ENCODE measurements at regions not wholly inside any gene's neighbourhood (a gene's known extent, or its start where the extent isn't known, plus 50 kb on each side); places are given as distances from the start of the nearest gene placed in this dataset.
"Not testable (repeated sequence)": the region's sequence is repeated elsewhere in the genome, so short reads cannot be mapped to it uniquely, and the experiment has no call there.

- no peak for DNase-seq
Observed at GRCh38 chr16:76818606-76819181, 372.3 kb upstream of the MON1B start.

GRCh38 chr16:76819226-76819916, 371.6 kb upstream of the MON1B start:
- no peak for DNase-seq

- DNase-seq: no peak
Observed at GRCh38 chr16:76824221-76824620, 366.8 kb upstream of the MON1B start.

- DNase-seq: no peak
Observed at GRCh38 chr16:76824791-76825190, 366.2 kb upstream of the MON1B start.

- DNase-seq: no peak
Observed at GRCh38 chr16:76835339-76835738, 355.7 kb upstream of the MON1B start.

GRCh38 chr16:76835779-76836300, 355.1 kb upstream of the MON1B start:
- no peak for DNase-seq

GRCh38 chr16:76837872-76838271, 353.1 kb upstream of the MON1B start:
- DNase-seq: no peak

GRCh38 chr16:76854234-76854633, 336.8 kb upstream of the MON1B start:
- no peak for DNase-seq

GRCh38 chr16:76856112-76856511, 334.9 kb upstream of the MON1B start:
- no peak for DNase-seq

- no peak for DNase-seq
Observed at GRCh38 chr16:76857402-76857801, 333.6 kb upstream of the MON1B start.

GRCh38 chr16:76862901-76863300, 328.1 kb upstream of the MON1B start:
- no peak for DNase-seq

GRCh38 chr16:76866994-76867393, 324.0 kb upstream of the MON1B start:
- no peak for DNase-seq

- no peak for DNase-seq
Observed at GRCh38 chr16:76875898-76876297, 315.1 kb upstream of the MON1B start.

GRCh38 chr16:76879420-76879819, 311.6 kb upstream of the MON1B start:
- no peak for DNase-seq

GRCh38 chr16:76880523-76880922, 310.5 kb upstream of the MON1B start:
- not testable (repeated sequence) for DNase-seq

- no peak for DNase-seq
Observed at GRCh38 chr16:76882105-76882504, 308.9 kb upstream of the MON1B start.

GRCh38 chr16:76883076-76883475, 307.9 kb upstream of the MON1B start:
- no peak for DNase-seq

GRCh38 chr16:76885776-76886537, 305.0 kb upstream of the MON1B start:
- peak; percentile 16 for DNase-seq

- no peak for DNase-seq
Observed at GRCh38 chr16:76897816-76898215, 293.2 kb upstream of the MON1B start.

- no peak for DNase-seq
Observed at GRCh38 chr16:76899767-76900166, 291.2 kb upstream of the MON1B start.

GRCh38 chr16:76900285-76901263, 290.4 kb upstream of the MON1B start:
- peak; percentile 4 for DNase-seq

GRCh38 chr16:76906552-76906951, 284.4 kb upstream of the MON1B start:
- no peak for DNase-seq

- DNase-seq: no peak
Observed at GRCh38 chr16:76910931-76911330, 280.1 kb upstream of the MON1B start.

Data from NCI-H1694 (cell line).